ENCODE measurements at regions not wholly inside any gene's neighbourhood (a gene's known extent, or its start where the extent isn't known, plus 50 kb on each side); places are given as distances from the start of the nearest gene placed in this dataset.

DNA sequence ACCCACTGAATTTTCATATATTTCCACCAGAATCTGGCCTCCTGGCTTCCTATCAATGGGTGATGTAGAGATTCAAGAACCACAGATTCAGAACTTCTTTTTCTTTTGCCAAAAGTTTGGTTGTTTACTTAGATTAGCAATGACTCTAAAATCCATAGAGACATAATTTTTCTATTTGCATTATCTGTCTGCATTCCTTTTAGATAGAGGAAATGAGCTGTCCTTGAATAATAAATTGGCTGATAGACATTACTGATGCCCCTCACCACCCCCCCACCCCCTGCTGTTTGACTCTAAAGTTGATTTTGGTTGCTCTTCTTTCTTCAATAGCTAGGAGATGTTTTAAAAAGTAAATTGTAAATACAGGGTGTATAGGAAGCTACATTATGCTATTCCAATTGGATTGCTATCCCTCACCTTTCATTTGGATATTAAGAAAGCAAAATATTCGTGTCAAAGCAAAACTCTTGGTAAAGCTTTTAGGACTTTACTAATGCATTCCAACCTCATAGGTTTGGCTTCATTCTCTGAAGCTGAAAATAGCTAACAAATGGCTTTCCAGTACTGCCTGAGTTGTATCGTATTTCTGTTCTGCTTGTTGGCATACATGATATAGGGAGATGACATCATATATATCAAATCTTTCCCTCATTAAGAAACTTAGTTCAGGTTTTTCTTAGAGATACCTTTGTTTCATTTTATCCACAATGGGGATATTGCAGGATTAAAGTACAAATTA is 606.0 kb downstream of the ARL4A start (continued):
- TF ChIP-seq NR2C1 (IDR thresholded peaks at IDR 0.05), result no peak
- no peak for TF ChIP-seq POLR2AphosphoS5 (IDR thresholded peaks at IDR 0.05; ENCODE audit: low read length)
- TF ChIP-seq ZNF217 (IDR thresholded peaks at IDR 0.05), result no peak
- no peak for TF ChIP-seq IKZF1 (conservative IDR thresholded peaks at IDR 0.05)
- TF ChIP-seq TARDBP (IDR thresholded peaks at IDR 0.05; ENCODE audit: borderline replicate concordance), result no peak
- TF ChIP-seq, protein P1, sequence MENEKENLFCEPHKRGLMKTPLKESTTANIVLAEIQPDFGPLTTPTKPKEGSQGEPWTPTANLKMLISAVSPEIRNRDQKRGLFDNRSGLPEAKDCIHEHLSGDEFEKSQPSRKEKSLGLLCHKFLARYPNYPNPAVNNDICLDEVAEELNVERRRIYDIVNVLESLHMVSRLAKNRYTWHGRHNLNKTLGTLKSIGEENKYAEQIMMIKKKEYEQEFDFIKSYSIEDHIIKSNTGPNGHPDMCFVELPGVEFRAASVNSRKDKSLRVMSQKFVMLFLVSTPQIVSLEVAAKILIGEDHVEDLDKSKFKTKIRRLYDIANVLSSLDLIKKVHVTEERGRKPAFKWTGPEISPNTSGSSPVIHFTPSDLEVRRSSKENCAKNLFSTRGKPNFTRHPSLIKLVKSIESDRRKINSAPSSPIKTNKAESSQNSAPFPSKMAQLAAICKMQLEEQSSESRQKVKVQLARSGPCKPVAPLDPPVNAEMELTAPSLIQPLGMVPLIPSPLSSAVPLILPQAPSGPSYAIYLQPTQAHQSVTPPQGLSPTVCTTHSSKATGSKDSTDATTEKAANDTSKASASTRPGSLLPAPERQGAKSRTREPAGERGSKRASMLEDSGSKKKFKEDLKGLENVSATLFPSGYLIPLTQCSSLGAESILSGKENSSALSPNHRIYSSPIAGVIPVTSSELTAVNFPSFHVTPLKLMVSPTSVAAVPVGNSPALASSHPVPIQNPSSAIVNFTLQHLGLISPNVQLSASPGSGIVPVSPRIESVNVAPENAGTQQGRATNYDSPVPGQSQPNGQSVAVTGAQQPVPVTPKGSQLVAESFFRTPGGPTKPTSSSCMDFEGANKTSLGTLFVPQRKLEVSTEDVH (IDR thresholded peaks at IDR 0.05; ENCODE audit: low read depth, partially characterized antibody), result no peak
- no peak for TF ChIP-seq HCFC1 (IDR thresholded peaks at IDR 0.05; ENCODE audit: low read length)

DNA sequence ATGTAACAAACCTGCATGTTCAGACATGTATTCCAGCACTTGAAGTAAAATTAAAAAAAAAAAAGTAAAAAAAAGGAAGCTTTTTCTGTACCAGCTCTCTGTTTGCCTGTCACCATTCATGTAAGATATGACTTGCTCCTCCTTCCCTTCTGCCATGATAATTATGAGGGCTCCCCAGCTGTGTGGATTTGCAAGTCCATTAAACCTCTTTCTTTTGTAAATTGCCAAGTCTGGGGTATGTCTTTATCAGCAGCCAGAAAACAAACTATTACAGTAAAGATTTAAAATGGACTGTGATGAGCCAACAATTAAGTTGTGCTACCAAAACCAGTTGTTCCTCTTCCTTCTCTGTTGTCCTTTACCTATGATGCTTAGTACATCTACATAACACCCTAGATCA is 619.6 kb downstream of the ARL4A start:
- CTCF ChIA-PET, result no interaction called here
- no peak overlapping the region for H2AFZ ChIP-seq (ENCODE audit: control insufficient read depth, low read depth, low read length)
- H3K79me2 ChIP-seq (ENCODE audit: control insufficient read depth, insufficient read depth, low read length), result no peaks in the 10 kb centered on the region
- intact Hi-C loops (cut with micrococcal nuclease; ENCODE audit: unreplicated experiment) (no loop called here), in situ Hi-C loops (cut with MboI) (no loop called here)
- no peak for DNase-seq (ENCODE audit: low read depth, low spot score)
- no peaks in the 10 kb centered on the region for H3K36me3 ChIP-seq (ENCODE audit: control insufficient read depth in 2 of 2, insufficient read depth in 2 of 2, low read length in 1 of 2)
- no peaks in the 10 kb centered on the region for H4K20me1 ChIP-seq (ENCODE audit: control insufficient read depth, insufficient read depth)
- SMC1A ChIA-PET (ENCODE audit: uncharacterized antibody, unreplicated experiment), result no interaction called here
- no peak overlapping the region for H3K4me3 ChIP-seq
- H3K9me3 ChIP-seq (replicated peaks; ENCODE audit: control insufficient read depth, insufficient read depth, low read length), result no peaks in the 10 kb centered on the region
- H3K4me1 ChIP-seq (ENCODE audit: control insufficient read depth, insufficient read depth, low read length), result no peaks in the 10 kb centered on the region
- H3K27ac ChIP-seq (ENCODE audit: control insufficient read depth, insufficient read depth), result no peak overlapping the region
- POLR2A ChIA-PET, result no interaction called here
- TF ChIP-seq YBX1 (IDR thresholded peaks at IDR 0.05) (no peak), FOS (IDR thresholded peaks at IDR 0.05; ENCODE audit: borderline replicate concordance, extremely low read depth, insufficient read length) (no peak), RELB (IDR thresholded peaks at IDR 0.05; ENCODE audit: low read depth) (no peak)
- no peaks in the 10 kb centered on the region for H3K27me3 ChIP-seq (replicated peaks in 1 of 2; ENCODE audit: control insufficient read depth in 2 of 2, insufficient read depth in 2 of 2, low read length in 1 of 2)
- no peak overlapping the region for H3K9ac ChIP-seq (ENCODE audit: control insufficient read depth, insufficient read depth, low read length)
- BruUV-seq (replicated peaks), result no TSS peak
- no peak for FAIRE-seq
- H3K4me2 ChIP-seq (ENCODE audit: control insufficient read depth, insufficient read depth), result no peak overlapping the region
- RAD21 ChIA-PET (ENCODE audit: unreplicated experiment), result no interaction called here
- no peak for ATAC-seq

Data from GM12878 (cell line).